GM06990 (cell line): ENCODE measurements at regions not wholly inside any gene's neighbourhood (a gene's known extent, or its start where the extent isn't known, plus 50 kb on each side); places are given as distances from the start of the nearest gene placed in this dataset.

ENCODE experiments used
- DNase-seq: peaks from one replicate; pipeline ENCODE4 v3.0.0-alpha.2; 2011; ENCODE audit not compliant: insufficient read length; ENCODE audit errors: extremely low read depth
- H3K27me3 ChIP-seq: replicated peaks from 2 replicates; pipeline ENCODE4 v1.6.0; 2011; ENCODE audit warnings: low read length; ENCODE audit not compliant: control insufficient read depth, insufficient read depth
- H3K36me3 ChIP-seq: 2 replicates; pipeline ENCODE4 v1.5.1; 2011; ENCODE audit warnings: low read length; ENCODE audit not compliant: control insufficient read depth, insufficient read depth
- H3K4me3 ChIP-seq: replicated peaks from 2 replicates; pipeline ENCODE4 v1.5.1; 2011; ENCODE audit warnings: low read depth, mild to moderate bottlenecking, control low read depth, low read length
- TF ChIP-seq, protein P1 (sequence below): IDR thresholded peaks from 2 replicates; pipeline ENCODE4 v1.5.1; 2011; ENCODE audit warnings: low read length, control low read depth, mild to moderate bottlenecking, inconsistent platforms; ENCODE audit not compliant: insufficient read depth, poor library complexity, severe bottlenecking

GRCh38 chr6:23655525-23655924, 470.5 kb upstream of the NRSN1 start:
- Histone ChIP-seq H3K4me3 (no peak overlapping the region), H3K27me3 (no peaks in the 10 kb centered on the region), H3K36me3 (no peaks in the 10 kb centered on the region)
- DNase-seq: no peak
- TF ChIP-seq, protein P1, sequence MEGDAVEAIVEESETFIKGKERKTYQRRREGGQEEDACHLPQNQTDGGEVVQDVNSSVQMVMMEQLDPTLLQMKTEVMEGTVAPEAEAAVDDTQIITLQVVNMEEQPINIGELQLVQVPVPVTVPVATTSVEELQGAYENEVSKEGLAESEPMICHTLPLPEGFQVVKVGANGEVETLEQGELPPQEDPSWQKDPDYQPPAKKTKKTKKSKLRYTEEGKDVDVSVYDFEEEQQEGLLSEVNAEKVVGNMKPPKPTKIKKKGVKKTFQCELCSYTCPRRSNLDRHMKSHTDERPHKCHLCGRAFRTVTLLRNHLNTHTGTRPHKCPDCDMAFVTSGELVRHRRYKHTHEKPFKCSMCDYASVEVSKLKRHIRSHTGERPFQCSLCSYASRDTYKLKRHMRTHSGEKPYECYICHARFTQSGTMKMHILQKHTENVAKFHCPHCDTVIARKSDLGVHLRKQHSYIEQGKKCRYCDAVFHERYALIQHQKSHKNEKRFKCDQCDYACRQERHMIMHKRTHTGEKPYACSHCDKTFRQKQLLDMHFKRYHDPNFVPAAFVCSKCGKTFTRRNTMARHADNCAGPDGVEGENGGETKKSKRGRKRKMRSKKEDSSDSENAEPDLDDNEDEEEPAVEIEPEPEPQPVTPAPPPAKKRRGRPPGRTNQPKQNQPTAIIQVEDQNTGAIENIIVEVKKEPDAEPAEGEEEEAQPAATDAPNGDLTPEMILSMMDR: no peak

GRCh38 chr6:23656255-23657194, 469.5 kb upstream of the NRSN1 start:
- TF ChIP-seq, protein P1: no peak
- Histone ChIP-seq H3K27me3 (no peaks in the 10 kb centered on the region), H3K36me3 (no peaks in the 10 kb centered on the region), H3K4me3 (no peak overlapping the region)
- no peak for DNase-seq

- TF ChIP-seq, protein P1: no peak
- no peak for DNase-seq
- Histone ChIP-seq H3K36me3 (no peaks in the 10 kb centered on the region), H3K27me3 (no peaks in the 10 kb centered on the region), H3K4me3 (no peak overlapping the region)
Observed at GRCh38 chr6:23659125-23659524, 466.9 kb upstream of the NRSN1 start.

GRCh38 chr6:23661549-23661948, 464.5 kb upstream of the NRSN1 start:
- Histone ChIP-seq H3K27me3 (no peaks in the 10 kb centered on the region), H3K4me3 (no peak overlapping the region), H3K36me3 (no peaks in the 10 kb centered on the region)
- DNase-seq: no peak
- TF ChIP-seq, protein P1: no peak

DNA sequence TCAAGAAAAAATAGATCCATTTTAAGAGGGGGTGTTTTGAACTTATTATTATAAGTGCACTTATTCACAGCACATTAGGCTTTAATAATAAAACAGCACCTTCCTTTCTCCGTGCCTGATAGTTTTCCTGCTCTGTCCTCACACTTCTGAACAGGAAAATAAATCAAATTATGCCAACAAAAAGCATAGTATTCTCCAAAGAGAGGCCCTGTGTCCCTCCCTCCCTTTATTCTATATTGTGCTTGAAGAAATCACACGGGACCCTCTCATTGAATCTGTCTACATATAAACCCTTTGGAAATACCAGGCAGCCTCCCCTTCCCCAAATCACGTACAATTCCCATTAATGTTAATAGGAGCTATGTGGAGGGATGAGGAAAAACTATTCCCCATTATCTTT, 462.9 kb upstream of the NRSN1 start:
- no peaks in the 10 kb centered on the region for H3K36me3 ChIP-seq
- no peaks in the 10 kb centered on the region for H3K27me3 ChIP-seq
- H3K4me3 ChIP-seq: no peak overlapping the region
- no peak for DNase-seq
- TF ChIP-seq, protein P1: no peak
